NCI-H82 treated with DMSO at 0.1 percent for 48 hours (cell line): ENCODE measurements at regions not wholly inside any gene's neighbourhood (a gene's known extent, or its start where the extent isn't known, plus 50 kb on each side); places are given as distances from the start of the nearest gene placed in this dataset.

Experiments
- DNase-seq: peaks from one replicate; lab custom pipeline; 2025; ENCODE audit not compliant: unreplicated experiment; lab: John Stamatoyannopoulos, UW

- DNase-seq: no peak
These were observed 413.6 kb downstream of the ELAVL2 start for GRCh38 chr9:23412458-23412857.

GRCh38 chr9:23413541-23413940 lies 412.5 kb downstream of the ELAVL2 start:
- no peak for DNase-seq

DNA sequence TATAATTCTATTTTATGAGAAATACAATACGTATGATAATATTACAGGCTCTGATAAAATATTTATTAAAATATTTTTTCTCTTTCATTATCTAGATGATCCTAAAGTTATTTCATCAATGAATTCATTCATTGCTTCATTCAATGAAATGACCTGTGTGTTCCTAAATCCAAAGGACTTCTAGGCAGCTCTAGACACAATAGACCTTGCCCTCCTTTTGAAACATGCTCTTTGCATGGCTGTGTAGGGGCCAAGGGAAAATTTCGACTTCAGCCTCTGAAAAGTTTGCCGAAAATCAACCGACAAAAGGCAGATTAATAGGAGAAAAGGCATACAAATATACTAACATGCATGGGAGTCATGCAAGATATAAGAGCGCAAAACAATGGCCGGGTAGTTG lies 402.0 kb downstream of the ELAVL2 start:
- no peak for DNase-seq

- no peak for DNase-seq
These were observed 399.9 kb downstream of the ELAVL2 start for GRCh38 chr9:23426144-23426543.

DNA sequence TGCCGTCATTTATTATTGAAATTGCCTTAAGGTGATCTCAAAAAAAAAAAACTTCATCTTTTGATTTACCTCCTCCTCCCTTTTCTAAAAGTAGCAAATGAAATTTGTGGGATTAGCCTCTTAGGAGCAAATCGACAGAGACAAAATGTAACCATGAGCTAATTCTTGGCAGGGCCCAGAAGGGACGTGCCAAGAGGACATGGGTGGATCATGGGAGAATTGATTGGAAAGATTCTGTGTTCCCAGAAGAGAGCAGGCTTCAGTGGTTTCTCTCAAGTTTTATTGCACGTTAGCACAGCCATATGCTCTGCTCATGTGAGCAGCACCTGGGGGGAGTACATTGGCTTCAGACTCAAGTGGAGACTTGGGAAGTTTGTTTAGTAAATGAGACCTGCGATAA lies 394.6 kb downstream of the ELAVL2 start:
- DNase-seq: no peak

- DNase-seq: no peak
These were observed 391.4 kb downstream of the ELAVL2 start for GRCh38 chr9:23434654-23435053.

GRCh38 chr9:23438299-23438907 lies 387.6 kb downstream of the ELAVL2 start:
- no peak for DNase-seq

GRCh38 chr9:23441275-23441674 lies 384.8 kb downstream of the ELAVL2 start:
- no peak for DNase-seq

GRCh38 chr9:23444658-23445057 lies 381.4 kb downstream of the ELAVL2 start:
- no peak for DNase-seq

- DNase-seq: no peak
These were observed 378.9 kb downstream of the ELAVL2 start for GRCh38 chr9:23447166-23447565.

DNA sequence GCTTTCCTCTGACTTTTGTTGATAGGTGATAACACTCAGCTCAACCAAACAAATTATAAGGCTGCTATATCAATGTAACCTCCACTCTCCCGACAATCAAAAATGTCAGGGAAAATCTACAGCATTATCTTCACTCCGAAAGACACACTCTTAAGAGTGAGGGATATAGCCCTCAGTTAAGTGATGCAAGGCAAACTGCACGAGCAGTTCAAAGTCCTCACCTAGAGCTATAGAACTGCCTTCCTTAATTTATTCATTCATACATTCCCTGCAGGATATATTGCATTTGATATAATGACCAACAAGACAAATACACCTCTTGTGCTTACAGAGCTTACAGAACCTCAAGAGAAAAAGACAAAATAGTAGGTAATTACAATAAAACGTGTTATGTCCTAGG lies 378.1 kb downstream of the ELAVL2 start:
- no peak for DNase-seq

GRCh38 chr9:23451802-23452418 lies 374.1 kb downstream of the ELAVL2 start:
- DNase-seq: no peak

GRCh38 chr9:23464275-23464674 lies 361.8 kb downstream of the ELAVL2 start:
- no peak for DNase-seq

DNA sequence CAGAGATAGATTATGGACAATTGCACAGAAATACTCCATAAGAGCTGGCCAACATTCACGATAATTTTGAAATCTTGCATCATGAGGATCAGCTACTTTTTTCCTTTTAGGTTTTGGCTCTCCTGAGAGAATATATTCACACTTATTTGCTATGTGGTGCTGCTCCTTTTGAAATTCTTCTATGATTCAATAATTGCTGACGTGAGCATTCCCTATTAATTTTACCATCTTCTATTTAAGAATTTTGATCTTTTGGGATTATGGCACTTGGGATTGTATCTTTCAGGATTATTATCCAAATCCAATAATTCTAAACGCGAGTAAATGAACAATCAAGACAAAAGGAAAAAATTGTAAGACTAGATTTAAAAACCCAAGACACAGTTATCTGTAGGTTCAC lies 358.8 kb downstream of the ELAVL2 start:
- DNase-seq: no peak

GRCh38 chr9:23477908-23478307 lies 348.1 kb downstream of the ELAVL2 start:
- DNase-seq: no peak

GRCh38 chr9:23483566-23483965 lies 342.5 kb downstream of the ELAVL2 start:
- no peak for DNase-seq

DNA sequence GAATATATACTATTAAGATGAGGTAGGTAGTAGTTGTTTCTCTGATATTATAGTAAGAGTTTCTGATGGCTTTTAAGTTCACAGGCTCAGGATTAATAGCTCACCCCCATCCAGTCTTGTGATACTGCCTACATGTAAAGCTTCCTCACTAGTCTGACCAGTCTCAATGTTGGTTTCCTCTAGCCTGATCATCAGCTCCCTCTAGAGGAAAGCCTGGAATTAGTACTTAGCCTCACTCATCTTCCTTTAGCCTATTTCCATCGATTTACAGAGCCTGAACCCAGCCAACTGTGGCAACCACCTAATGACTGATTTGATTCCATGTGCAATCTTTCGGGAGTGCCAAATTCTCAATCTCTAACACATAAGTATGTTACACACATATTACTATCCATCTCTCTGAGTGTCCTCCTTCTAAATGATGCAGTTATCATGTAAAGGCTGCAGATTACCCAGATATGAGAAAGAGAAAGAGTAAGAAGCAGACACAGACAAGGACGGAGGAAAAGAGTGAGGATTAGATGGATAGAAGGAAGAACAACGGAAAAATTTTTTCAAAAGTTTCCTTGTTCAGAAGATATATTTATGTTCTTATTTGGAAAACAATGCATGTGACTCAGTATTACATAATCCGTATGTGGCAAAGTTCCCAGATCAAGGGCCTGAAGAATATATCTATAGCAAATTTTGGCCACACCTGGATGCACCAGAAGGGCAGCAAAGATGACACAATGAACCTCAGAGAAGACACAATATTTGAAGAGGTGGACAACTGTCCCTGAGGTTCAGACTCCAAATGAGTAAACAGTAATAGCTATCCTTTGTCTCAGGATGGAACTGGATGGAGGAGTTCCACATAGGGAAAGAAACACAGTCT lies 333.7 kb downstream of the ELAVL2 start:
- DNase-seq: peak; percentile 80

DNA sequence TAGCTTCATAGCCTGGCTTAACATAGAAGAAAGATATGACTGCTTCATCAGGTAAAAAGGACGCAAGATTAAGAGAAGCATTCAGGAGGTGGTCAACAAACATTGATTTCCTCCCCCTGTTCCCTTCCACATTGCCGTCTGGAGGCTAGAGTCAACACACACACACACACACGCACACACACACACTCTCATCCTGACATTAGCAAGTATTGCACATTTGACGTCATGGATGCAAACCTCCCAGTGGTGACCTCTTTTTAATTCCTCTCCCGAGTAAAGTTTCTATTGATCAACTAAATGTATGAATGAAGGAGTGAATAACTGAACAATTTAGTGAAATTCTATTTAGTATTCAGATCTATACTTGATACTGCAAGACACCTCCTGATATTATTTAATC lies 332.8 kb downstream of the ELAVL2 start:
- DNase-seq: no peak

DNA sequence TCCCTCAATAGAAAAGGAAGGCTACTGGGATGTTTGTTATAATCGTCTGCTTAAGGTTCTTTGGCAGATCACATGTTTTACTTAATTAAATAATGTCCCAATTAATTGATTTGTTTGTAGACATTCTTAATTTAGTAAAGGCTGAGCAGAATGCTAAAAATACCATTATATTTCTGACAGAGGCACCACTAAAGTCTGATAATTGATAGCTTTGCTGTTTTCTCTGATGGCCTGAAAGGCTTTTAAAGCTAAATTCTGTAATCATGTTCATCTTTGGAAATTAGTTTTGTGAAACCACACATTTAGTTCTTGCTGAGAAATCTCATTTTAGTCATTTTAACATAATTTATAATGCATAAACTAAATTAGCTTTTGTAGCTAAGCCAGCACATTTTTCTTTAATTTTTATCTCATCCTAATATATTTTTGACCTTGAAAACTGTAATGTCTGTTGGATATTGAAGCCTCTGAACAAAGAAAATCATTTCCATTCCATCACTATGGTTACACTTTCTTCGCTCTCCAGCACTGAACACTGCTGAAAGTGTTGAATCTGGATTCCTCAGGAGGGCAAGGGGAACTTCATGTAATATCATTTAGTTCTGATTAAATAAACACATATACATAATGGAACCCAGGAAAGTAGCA lies 329.4 kb downstream of the ELAVL2 start:
- DNase-seq: no peak

- no peak for DNase-seq
These were observed 328.9 kb downstream of the ELAVL2 start for GRCh38 chr9:23497137-23497504.

DNA sequence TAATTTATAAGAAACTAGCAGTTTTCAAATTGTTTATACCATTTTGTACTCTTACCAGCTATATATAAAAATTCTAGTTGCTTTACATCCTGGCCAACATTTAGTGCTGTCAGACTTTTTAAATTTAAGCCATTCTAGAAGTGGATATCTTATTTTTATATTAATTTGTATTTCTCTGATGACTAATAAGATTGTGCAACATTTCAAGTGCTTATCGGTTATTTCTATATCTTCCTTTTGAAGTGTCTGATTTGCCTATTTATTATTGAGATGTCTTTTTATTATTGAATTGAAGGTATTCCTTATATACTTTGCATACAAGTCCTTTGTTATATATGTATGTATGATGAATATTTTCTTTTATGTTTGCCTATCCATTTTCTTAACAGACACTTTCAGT lies 324.0 kb downstream of the ELAVL2 start:
- DNase-seq: no peak

GRCh38 chr9:23522952-23523351 lies 303.1 kb downstream of the ELAVL2 start:
- no peak for DNase-seq
